Activated effector memory CD4-positive, alpha-beta T cell treated with anti-CD3 and anti-CD28 coated beads, Interleukin-2, amount 50 U/mL, for 16 hours (primary cell): ENCODE measurements at regions not wholly inside any gene's neighbourhood (a gene's known extent, or its start where the extent isn't known, plus 50 kb on each side); places are given as distances from the start of the nearest gene placed in this dataset.

Experiments
- DNase-seq: peaks from one replicate; pipeline ENCODE4 v3.0.0-alpha.2; 2020

GRCh38 chr7:16978358-16979244 is 96.8 kb upstream of the AGR3 start:
- DNase-seq, result no peak

- no peak for DNase-seq
Observed at GRCh38 chr7:16980539-16980938, 98.8 kb upstream of the AGR3 start.

- no peak for DNase-seq
Observed at GRCh38 chr7:16982640-16983350, 101.0 kb upstream of the AGR3 start.

GRCh38 chr7:16984375-16984774 is 102.6 kb upstream of the AGR3 start:
- DNase-seq, result no peak

- no peak for DNase-seq
Observed at GRCh38 chr7:16985621-16986020, 103.8 kb upstream of the AGR3 start.

- no peak for DNase-seq
Observed at GRCh38 chr7:16986755-16987154, 105.0 kb upstream of the AGR3 start.

GRCh38 chr7:16989811-16990413 is 108.1 kb upstream of the AGR3 start:
- no peak for DNase-seq

- DNase-seq, result no peak
Observed at GRCh38 chr7:16991551-16991950, 109.8 kb upstream of the AGR3 start.

GRCh38 chr7:16993543-16993942 is 111.8 kb upstream of the AGR3 start:
- no peak for DNase-seq

GRCh38 chr7:16998481-16999051 is 116.8 kb upstream of the AGR3 start:
- DNase-seq, result no peak

GRCh38 chr7:16999541-17000267 is 117.9 kb upstream of the AGR3 start:
- no peak for DNase-seq

- DNase-seq, result no peak
Observed at GRCh38 chr7:17005271-17005670, 123.5 kb upstream of the AGR3 start.

GRCh38 chr7:17007841-17008240 is 126.1 kb upstream of the AGR3 start:
- DNase-seq, result no peak

GRCh38 chr7:17009007-17009719 is 127.4 kb upstream of the AGR3 start:
- DNase-seq, result no peak

- DNase-seq, result no peak
Observed at GRCh38 chr7:17009933-17010332, 128.2 kb upstream of the AGR3 start.

GRCh38 chr7:17010637-17011300 is 129.0 kb upstream of the AGR3 start:
- no peak for DNase-seq

- no peak for DNase-seq
Observed at GRCh38 chr7:17013204-17013603, 131.4 kb upstream of the AGR3 start.

- no peak for DNase-seq
Observed at GRCh38 chr7:17014686-17015085, 132.9 kb upstream of the AGR3 start.

GRCh38 chr7:17015598-17016031 is 133.8 kb upstream of the AGR3 start:
- no peak for DNase-seq

- DNase-seq, result no peak
Observed at GRCh38 chr7:17016402-17017010, 134.7 kb upstream of the AGR3 start.

- no peak for DNase-seq
Observed at GRCh38 chr7:17019106-17019505, 137.3 kb upstream of the AGR3 start.
